Neural progenitor cell (in vitro differentiated cells): ENCODE measurements at regions not wholly inside any gene's neighbourhood (a gene's known extent, or its start where the extent isn't known, plus 50 kb on each side); places are given as distances from the start of the nearest gene placed in this dataset.
"Not testable (repeated sequence)": the region's sequence is repeated elsewhere in the genome, so short reads cannot be mapped to it uniquely, and the experiment has no call there.

ENCODE experiments used
- DNase-seq: peaks from one replicate; pipeline ENCODE4 v3.0.0-alpha.2; 2016; ENCODE audit warnings: low spot score
- H2AFZ ChIP-seq: fragments of 200-600 bp; sonication (generic); replicated peaks from 2 replicates; pipeline ENCODE4 v1.6.1; 2016; ENCODE audit warnings: antibody characterized with exemption
- H3F3A ChIP-seq: fragments of 200-600 bp; sonication (generic); 2 replicates; pipeline ENCODE4 v1.6.1; 2016; ENCODE audit warnings: antibody characterized with exemption, low read depth
- H3K27ac ChIP-seq: fragments of 200-600 bp; sonication (generic); 2 replicates; pipeline ENCODE4 v1.5.1; 2016; ENCODE audit warnings: mild to moderate bottlenecking
- H3K27me3 ChIP-seq: fragments of 200-600 bp; sonication (generic); 2 replicates; pipeline ENCODE4 v1.6.1; 2016; ENCODE audit warnings: mild to moderate bottlenecking, moderate library complexity
- H3K36me3 ChIP-seq: fragments of 200-600 bp; sonication (generic); 2 replicates; pipeline ENCODE4 v1.5.1; 2016
- H3K4me1 ChIP-seq: fragments of 200-600 bp; sonication (generic); 2 replicates; pipeline ENCODE4 v1.6.1; 2016; ENCODE audit warnings: mixed run types
- H3K4me2 ChIP-seq: fragments of 200-600 bp; sonication (generic); 2 replicates; pipeline ENCODE4 v1.6.1; 2016
- H3K4me3 ChIP-seq: fragments of 200-600 bp; sonication (generic); 2 replicates; pipeline ENCODE4 v1.5.1; 2016
- H3K79me2 ChIP-seq: fragments of 200-600 bp; sonication (generic); 2 replicates; pipeline ENCODE4 v1.6.1; 2016; ENCODE audit warnings: low read depth
- H3K9ac ChIP-seq: fragments of 200-600 bp; sonication (generic); 2 replicates; pipeline ENCODE4 v1.6.1; 2016
- H3K9me3 ChIP-seq: fragments of 200-600 bp; sonication (generic); 2 replicates; pipeline ENCODE4 v1.5.1; 2016; ENCODE audit warnings: low read depth
- H4K20me1 ChIP-seq: fragments of 200-600 bp; sonication (generic); 2 replicates; pipeline ENCODE4 v1.6.1; 2016; ENCODE audit warnings: low read depth
- H3K27ac Mint-ChIP-seq: 3 replicates; pipeline ENCODE4 v1.8.0; 2021; ENCODE audit warnings: mixed read lengths
- H3K27me3 Mint-ChIP-seq: 2 replicates; pipeline ENCODE4 v1.8.0; 2022; ENCODE audit warnings: low read depth, mild to moderate bottlenecking, inconsistent platforms, moderate library complexity, mixed read lengths; ENCODE audit not compliant: insufficient read depth
- H3K36me3 Mint-ChIP-seq: 3 replicates; pipeline ENCODE4 v1.8.0; 2021; ENCODE audit warnings: mixed read lengths
- H3K4me1 Mint-ChIP-seq: 3 replicates; pipeline ENCODE4 v1.8.0; 2021; ENCODE audit warnings: mixed read lengths
- H3K4me3 Mint-ChIP-seq: 3 replicates; pipeline ENCODE4 v1.8.0; 2021; ENCODE audit warnings: mild to moderate bottlenecking, moderate library complexity, mixed read lengths
- H3K9me3 Mint-ChIP-seq: 3 replicates; pipeline ENCODE4 v1.8.0; 2020; ENCODE audit warnings: mixed read lengths
- EZH2 ChIP-seq: fragments of 200-600 bp; sonication (generic); IDR thresholded peaks from 2 replicates; pipeline ENCODE4 v1.6.1; 2017; ENCODE audit warnings: antibody characterized with exemption, mild to moderate bottlenecking, moderate library complexity
- EZH2phosphoT487 ChIP-seq: fragments of 200-600 bp; sonication (generic); IDR thresholded peaks from 2 replicates; pipeline ENCODE4 v1.6.1; 2017; ENCODE audit warnings: antibody characterized with exemption
- TF ChIP-seq, protein P1 (sequence below): fragments of 200-600 bp; sonication (generic); IDR thresholded peaks from 2 replicates; pipeline ENCODE4 v1.5.1; 2017; ENCODE audit warnings: antibody characterized with exemption, mild to moderate bottlenecking

GRCh38 chr6:15741405-15741804, 78.6 kb upstream of the DTNBP1 start:
- DNase-seq = no peak
- Mint-ChIP-seq H3K36me3 (no peaks in the 10 kb centered on the region), H3K27me3 (peaks cover 11% of the 10 kb centered on the region), H3K9me3 (peaks cover 11% of the 10 kb centered on the region), H3K27ac (no peak overlapping the region), H3K4me1 (peaks cover 18% of the 10 kb centered on the region), H3K4me3 (no peak overlapping the region)
- no peaks in the 10 kb centered on the region for H3K9me3 ChIP-seq
- H3F3A ChIP-seq = peaks cover 22% of the 10 kb centered on the region
- no peaks in the 10 kb centered on the region for H3K36me3 ChIP-seq
- no peaks in the 10 kb centered on the region for H3K27me3 ChIP-seq
- H3K4me2 ChIP-seq = no peak overlapping the region
- H3K27ac ChIP-seq = no peak overlapping the region
- no peaks in the 10 kb centered on the region for H3K79me2 ChIP-seq
- H3K4me3 ChIP-seq = no peak overlapping the region
- H4K20me1 ChIP-seq = no peaks in the 10 kb centered on the region
- no peak overlapping the region for H2AFZ ChIP-seq
- H3K4me1 ChIP-seq = peaks cover 18% of the 10 kb centered on the region
- no peak overlapping the region for H3K9ac ChIP-seq
- TF ChIP-seq EZH2 (no peak), EZH2phosphoT487 (no peak)
- TF ChIP-seq, protein P1, sequence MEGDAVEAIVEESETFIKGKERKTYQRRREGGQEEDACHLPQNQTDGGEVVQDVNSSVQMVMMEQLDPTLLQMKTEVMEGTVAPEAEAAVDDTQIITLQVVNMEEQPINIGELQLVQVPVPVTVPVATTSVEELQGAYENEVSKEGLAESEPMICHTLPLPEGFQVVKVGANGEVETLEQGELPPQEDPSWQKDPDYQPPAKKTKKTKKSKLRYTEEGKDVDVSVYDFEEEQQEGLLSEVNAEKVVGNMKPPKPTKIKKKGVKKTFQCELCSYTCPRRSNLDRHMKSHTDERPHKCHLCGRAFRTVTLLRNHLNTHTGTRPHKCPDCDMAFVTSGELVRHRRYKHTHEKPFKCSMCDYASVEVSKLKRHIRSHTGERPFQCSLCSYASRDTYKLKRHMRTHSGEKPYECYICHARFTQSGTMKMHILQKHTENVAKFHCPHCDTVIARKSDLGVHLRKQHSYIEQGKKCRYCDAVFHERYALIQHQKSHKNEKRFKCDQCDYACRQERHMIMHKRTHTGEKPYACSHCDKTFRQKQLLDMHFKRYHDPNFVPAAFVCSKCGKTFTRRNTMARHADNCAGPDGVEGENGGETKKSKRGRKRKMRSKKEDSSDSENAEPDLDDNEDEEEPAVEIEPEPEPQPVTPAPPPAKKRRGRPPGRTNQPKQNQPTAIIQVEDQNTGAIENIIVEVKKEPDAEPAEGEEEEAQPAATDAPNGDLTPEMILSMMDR = no peak

DNA sequence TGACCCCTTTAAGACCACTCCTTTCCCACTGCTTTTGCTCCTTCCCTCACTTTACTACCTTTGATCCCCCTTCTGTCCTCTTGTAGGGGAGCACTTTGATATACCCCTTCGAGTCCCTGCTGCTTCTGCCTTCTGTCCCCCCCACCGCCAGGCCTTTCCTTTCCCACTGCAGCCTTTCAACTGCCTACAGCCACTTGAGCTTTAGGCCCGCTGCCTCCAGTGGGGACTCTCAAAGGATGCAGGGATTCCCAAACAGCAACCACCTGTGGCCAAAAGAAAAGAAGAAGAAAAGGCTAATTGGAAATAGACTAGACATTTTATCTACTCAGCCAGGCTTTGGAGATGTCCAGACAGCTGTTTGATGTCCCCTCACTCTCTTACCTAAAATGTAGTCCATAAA, 77.0 kb upstream of the DTNBP1 start:
- Histone ChIP-seq H3K4me3 (peak overlapping the region; percentile 18), H3K27ac (peak overlapping the region; percentile 76), H3K79me2 (no peaks in the 10 kb centered on the region), H3F3A (peaks cover 22% of the 10 kb centered on the region), H3K4me2 (peak overlapping the region; percentile 62), H3K9me3 (no peaks in the 10 kb centered on the region), H3K9ac (no peak overlapping the region), H2AFZ (peak overlapping the region; percentile 5), H3K36me3 (no peaks in the 10 kb centered on the region), H4K20me1 (no peaks in the 10 kb centered on the region), H3K4me1 (peaks cover 18% of the 10 kb centered on the region), H3K27me3 (no peaks in the 10 kb centered on the region)
- Mint-ChIP-seq H3K9me3 (peaks cover 11% of the 10 kb centered on the region), H3K4me1 (peaks cover 30% of the 10 kb centered on the region), H3K27me3 (peaks cover 9% of the 10 kb centered on the region), H3K27ac (peak overlapping the region; percentile 98), H3K4me3 (peak overlapping the region; percentile 2), H3K36me3 (no peaks in the 10 kb centered on the region)
- no peak for TF ChIP-seq EZH2
- TF ChIP-seq EZH2phosphoT487 = no peak
- TF ChIP-seq, protein P1 = no peak
- DNase-seq = peak; percentile 55

DNA sequence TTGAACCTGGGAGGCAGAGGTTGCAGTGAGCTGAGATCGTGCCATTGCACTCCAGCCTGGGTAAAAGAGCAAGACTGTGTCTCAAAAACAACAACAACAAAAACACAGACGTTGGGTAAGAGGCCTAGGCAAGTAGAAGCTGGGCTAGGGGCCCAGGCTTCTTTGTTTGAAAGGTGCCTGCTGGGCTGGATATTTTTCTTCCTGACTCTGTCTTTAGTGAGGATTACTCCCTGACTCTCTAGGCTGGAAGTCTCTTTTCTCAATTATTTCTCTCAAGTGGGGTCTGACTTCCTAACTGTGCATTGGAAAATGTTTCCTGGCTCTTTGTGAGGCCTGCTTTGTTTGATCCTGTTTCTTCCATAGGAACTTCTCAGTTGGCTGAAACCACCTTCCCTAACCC, 76.5 kb upstream of the DTNBP1 start:
- H3K27ac ChIP-seq = peak overlapping the region; percentile 76

GRCh38 chr6:15738195-15738594, 75.4 kb upstream of the DTNBP1 start:
- Mint-ChIP-seq H3K4me3 (peak overlapping the region; percentile 48), H3K9me3 (peaks cover 11% of the 10 kb centered on the region), H3K27ac (peak overlapping the region; percentile 79), H3K4me1 (peaks cover 45% of the 10 kb centered on the region)
- not testable (repeated sequence) for H3K36me3 Mint-ChIP-seq, H4K20me1 ChIP-seq, H3K4me2 ChIP-seq, DNase-seq, H3K9ac ChIP-seq, H3K27me3 ChIP-seq, H3K27ac ChIP-seq, H3K36me3 ChIP-seq, H3K27me3 Mint-ChIP-seq, H2AFZ ChIP-seq, H3K79me2 ChIP-seq, H3K9me3 ChIP-seq, H3K4me3 ChIP-seq
- peaks cover 22% of the 10 kb centered on the region for H3F3A ChIP-seq
- H3K4me1 ChIP-seq = peaks cover 26% of the 10 kb centered on the region

More for the DNA sequence above, 76.5 kb upstream of the DTNBP1 start:
- peak; percentile 53 for DNase-seq
- Histone ChIP-seq H3K27me3 (no peaks in the 10 kb centered on the region), H3K4me2 (peak overlapping the region; percentile 62), H3F3A (peaks cover 22% of the 10 kb centered on the region), H2AFZ (peak overlapping the region; percentile 5), H3K79me2 (no peaks in the 10 kb centered on the region), H3K9ac (no peak overlapping the region), H3K36me3 (no peaks in the 10 kb centered on the region), H3K4me1 (peaks cover 18% of the 10 kb centered on the region), H4K20me1 (no peaks in the 10 kb centered on the region), H3K4me3 (peak overlapping the region; percentile 18), H3K9me3 (no peaks in the 10 kb centered on the region)
- H3K4me1 Mint-ChIP-seq = peaks cover 34% of the 10 kb centered on the region
- TF ChIP-seq EZH2 = no peak
- TF ChIP-seq, protein P1 = no peak
- no peak for TF ChIP-seq EZH2phosphoT487
- no peaks in the 10 kb centered on the region for H3K36me3 Mint-ChIP-seq
- peaks cover 11% of the 10 kb centered on the region for H3K9me3 Mint-ChIP-seq
- H3K4me3 Mint-ChIP-seq = no peak overlapping the region
- peak overlapping the region; percentile 98 for H3K27ac Mint-ChIP-seq
- peaks cover 8% of the 10 kb centered on the region for H3K27me3 Mint-ChIP-seq
